HepG2 (cell line): ENCODE measurements at regions not wholly inside any gene's neighbourhood (a gene's known extent, or its start where the extent isn't known, plus 50 kb on each side); places are given as distances from the start of the nearest gene placed in this dataset.

Experiments used
- STAG1 ChIP-seq: sonication (generic); formaldehyde crosslinking; IDR thresholded peaks from 2 replicates; pipeline ENCODE4 v1.4.0; 2020; ENCODE audit warnings: missing genetic modification reagents
- TF ChIP-seq, protein P1 (sequence below): sonication (generic); formaldehyde crosslinking; IDR thresholded peaks from 2 replicates; pipeline ENCODE4 v1.5.0; 2020; ENCODE audit warnings: mild to moderate bottlenecking, missing genetic modification reagents, moderate library complexity

DNA sequence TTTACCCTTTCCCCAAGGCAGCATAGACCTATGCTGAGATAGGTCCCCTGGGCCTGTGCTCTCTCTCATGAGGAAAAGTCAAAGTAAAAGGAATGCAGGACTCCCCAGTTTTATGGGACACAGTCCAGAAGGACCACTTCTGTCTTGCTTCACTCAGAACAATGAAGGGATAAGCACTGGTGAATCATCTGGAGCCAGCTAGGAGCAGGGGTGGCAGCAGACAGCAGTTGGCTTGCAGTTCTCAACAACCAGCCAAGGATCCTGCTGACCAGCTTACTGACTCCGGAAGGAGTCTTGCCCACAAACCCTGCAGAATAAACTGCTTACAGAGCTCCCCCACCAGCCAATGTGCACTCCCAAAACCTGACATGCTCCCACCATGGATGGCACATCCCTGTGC, 152.1 kb upstream of the GHITM start:
- TF ChIP-seq STAG1 (CRISPR knock-in tag): no peak
- TF ChIP-seq, protein P1, sequence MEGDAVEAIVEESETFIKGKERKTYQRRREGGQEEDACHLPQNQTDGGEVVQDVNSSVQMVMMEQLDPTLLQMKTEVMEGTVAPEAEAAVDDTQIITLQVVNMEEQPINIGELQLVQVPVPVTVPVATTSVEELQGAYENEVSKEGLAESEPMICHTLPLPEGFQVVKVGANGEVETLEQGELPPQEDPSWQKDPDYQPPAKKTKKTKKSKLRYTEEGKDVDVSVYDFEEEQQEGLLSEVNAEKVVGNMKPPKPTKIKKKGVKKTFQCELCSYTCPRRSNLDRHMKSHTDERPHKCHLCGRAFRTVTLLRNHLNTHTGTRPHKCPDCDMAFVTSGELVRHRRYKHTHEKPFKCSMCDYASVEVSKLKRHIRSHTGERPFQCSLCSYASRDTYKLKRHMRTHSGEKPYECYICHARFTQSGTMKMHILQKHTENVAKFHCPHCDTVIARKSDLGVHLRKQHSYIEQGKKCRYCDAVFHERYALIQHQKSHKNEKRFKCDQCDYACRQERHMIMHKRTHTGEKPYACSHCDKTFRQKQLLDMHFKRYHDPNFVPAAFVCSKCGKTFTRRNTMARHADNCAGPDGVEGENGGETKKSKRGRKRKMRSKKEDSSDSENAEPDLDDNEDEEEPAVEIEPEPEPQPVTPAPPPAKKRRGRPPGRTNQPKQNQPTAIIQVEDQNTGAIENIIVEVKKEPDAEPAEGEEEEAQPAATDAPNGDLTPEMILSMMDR (CRISPR knock-in tag): no peak
